IMR-90 (cell line): ENCODE measurements at regions not wholly inside any gene's neighbourhood (a gene's known extent, or its start where the extent isn't known, plus 50 kb on each side); places are given as distances from the start of the nearest gene placed in this dataset.

Experiments used
- BHLHE40 ChIP-seq: fragments of 150-350 bp; IDR thresholded peaks from 2 replicates; pipeline ENCODE4 v1.6.1; 2016; ENCODE audit warnings: mild to moderate bottlenecking, low read depth, low read length
- CEBPB ChIP-seq: IDR thresholded peaks from 2 replicates; pipeline ENCODE4 v1.6.1; 2012; ENCODE audit warnings: low read depth, low read length, improper control_type of control experiment
- CHD1 ChIP-seq: IDR thresholded peaks from 2 replicates; pipeline ENCODE4 v1.6.1; 2012; ENCODE audit warnings: low read depth, low read length, improper control_type of control experiment
- MAFK ChIP-seq: IDR thresholded peaks from 2 replicates; pipeline ENCODE4 v1.6.1; 2012; ENCODE audit warnings: low read depth, low read length, improper control_type of control experiment
- MAZ ChIP-seq: IDR thresholded peaks from 2 replicates; pipeline ENCODE4 v1.6.1; 2012; ENCODE audit warnings: low read depth, mild to moderate bottlenecking, low read length, improper control_type of control experiment, moderate library complexity, borderline replicate concordance
- MXI1 ChIP-seq: IDR thresholded peaks from 2 replicates; pipeline ENCODE4 v1.6.1; 2012; ENCODE audit warnings: low read depth, mild to moderate bottlenecking, low read length, moderate library complexity, borderline replicate concordance
- POLR2A ChIP-seq: IDR thresholded peaks from 2 replicates; pipeline ENCODE4 v1.6.1; 2012; ENCODE audit warnings: mild to moderate bottlenecking, low read depth, low read length
- RAD21 ChIP-seq: IDR thresholded peaks from 2 replicates; pipeline ENCODE4 v1.6.1; 2012; ENCODE audit warnings: low read length, improper control_type of control experiment
- RCOR1 ChIP-seq: IDR thresholded peaks from 2 replicates; pipeline ENCODE4 v1.6.1; 2012; ENCODE audit warnings: mild to moderate bottlenecking, low read length, improper control_type of control experiment; ENCODE audit not compliant: insufficient replicate concordance
- SMC3 ChIP-seq: fragments of 150-350 bp; IDR thresholded peaks from 2 replicates; pipeline ENCODE4 v1.6.1; 2016; ENCODE audit warnings: low read depth, mild to moderate bottlenecking, antibody characterized with exemption, low read length, moderate library complexity
- TF ChIP-seq, protein P1 (sequence below): conservative IDR thresholded peaks from 2 replicates; pipeline ENCODE4 v1.5.1; 2012; ENCODE audit warnings: mild to moderate bottlenecking, low read depth, low read length, improper control_type of control experiment

DNA sequence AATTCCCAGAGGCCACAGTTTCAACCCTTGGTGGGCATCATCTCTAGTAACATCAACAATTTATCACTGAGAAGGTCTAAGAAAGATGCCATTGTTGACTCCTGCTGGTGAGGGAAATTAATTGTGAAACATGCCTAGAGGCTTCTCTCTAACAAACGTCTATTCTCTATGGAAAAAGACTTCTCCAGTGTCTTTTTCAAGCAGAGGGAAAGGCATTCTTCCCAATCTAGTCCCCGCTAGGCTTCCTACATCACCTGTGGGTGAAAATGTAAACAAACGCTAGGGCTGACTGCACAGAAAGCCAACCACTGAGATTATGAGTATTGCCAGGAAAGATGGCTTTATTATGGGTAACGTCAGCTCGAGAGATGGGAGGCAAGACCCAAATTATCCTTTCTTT is 677.4 kb downstream of the NCAM2 start:
- TF ChIP-seq POLR2A: no peak
- no peak for TF ChIP-seq MAZ
- TF ChIP-seq SMC3: no peak
- TF ChIP-seq BHLHE40: no peak
- TF ChIP-seq, protein P1, sequence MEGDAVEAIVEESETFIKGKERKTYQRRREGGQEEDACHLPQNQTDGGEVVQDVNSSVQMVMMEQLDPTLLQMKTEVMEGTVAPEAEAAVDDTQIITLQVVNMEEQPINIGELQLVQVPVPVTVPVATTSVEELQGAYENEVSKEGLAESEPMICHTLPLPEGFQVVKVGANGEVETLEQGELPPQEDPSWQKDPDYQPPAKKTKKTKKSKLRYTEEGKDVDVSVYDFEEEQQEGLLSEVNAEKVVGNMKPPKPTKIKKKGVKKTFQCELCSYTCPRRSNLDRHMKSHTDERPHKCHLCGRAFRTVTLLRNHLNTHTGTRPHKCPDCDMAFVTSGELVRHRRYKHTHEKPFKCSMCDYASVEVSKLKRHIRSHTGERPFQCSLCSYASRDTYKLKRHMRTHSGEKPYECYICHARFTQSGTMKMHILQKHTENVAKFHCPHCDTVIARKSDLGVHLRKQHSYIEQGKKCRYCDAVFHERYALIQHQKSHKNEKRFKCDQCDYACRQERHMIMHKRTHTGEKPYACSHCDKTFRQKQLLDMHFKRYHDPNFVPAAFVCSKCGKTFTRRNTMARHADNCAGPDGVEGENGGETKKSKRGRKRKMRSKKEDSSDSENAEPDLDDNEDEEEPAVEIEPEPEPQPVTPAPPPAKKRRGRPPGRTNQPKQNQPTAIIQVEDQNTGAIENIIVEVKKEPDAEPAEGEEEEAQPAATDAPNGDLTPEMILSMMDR: no peak
- TF ChIP-seq RCOR1: no peak
- TF ChIP-seq CHD1: no peak
- TF ChIP-seq MXI1: no peak
- TF ChIP-seq MAFK: no peak
- TF ChIP-seq CEBPB: no peak
- no peak for TF ChIP-seq RAD21
